H9 (cell line): ENCODE measurements at regions not wholly inside any gene's neighbourhood (a gene's known extent, or its start where the extent isn't known, plus 50 kb on each side); places are given as distances from the start of the nearest gene placed in this dataset.

Source experiments
- DNase-seq: peaks from one replicate; pipeline ENCODE4 v3.0.0-alpha.2; 2017
- H2AFZ ChIP-seq: one replicate; pipeline ENCODE4 v1.6.1; 2013; ENCODE audit warnings: mild to moderate bottlenecking, low read length, control low read depth, moderate library complexity
- H2AK5ac ChIP-seq: 2 replicates; pipeline ENCODE4 v1.6.1; 2013; ENCODE audit warnings: low read length, control low read depth, mixed read lengths; ENCODE audit not compliant: insufficient read length
- H2BK120ac ChIP-seq: one replicate; pipeline ENCODE4 v1.6.1; 2013; ENCODE audit warnings: low read depth, mild to moderate bottlenecking, low read length, control low read depth, inconsistent platforms; ENCODE audit not compliant: poor library complexity, severe bottlenecking
- H2BK12ac ChIP-seq: 2 replicates; pipeline ENCODE4 v1.6.1; 2013; ENCODE audit warnings: low read length, control low read depth, mixed read lengths, low read depth; ENCODE audit not compliant: insufficient read length
- H2BK15ac ChIP-seq: 2 replicates; pipeline ENCODE4 v1.6.1; 2013; ENCODE audit warnings: low read depth, low read length, control low read depth
- H2BK20ac ChIP-seq: one replicate; pipeline ENCODE4 v1.6.1; 2013; ENCODE audit warnings: low read depth, mild to moderate bottlenecking, low read length, control low read depth, inconsistent platforms; ENCODE audit not compliant: poor library complexity, severe bottlenecking
- H2BK5ac ChIP-seq: 2 replicates; pipeline ENCODE4 v1.6.1; 2013; ENCODE audit warnings: low read length, control low read depth, mixed read lengths; ENCODE audit not compliant: insufficient read length
- H3K14ac ChIP-seq: 2 replicates; pipeline ENCODE4 v1.6.1; 2013; ENCODE audit warnings: low read length, control low read depth; ENCODE audit not compliant: insufficient read depth
- H3K18ac ChIP-seq: 2 replicates; pipeline ENCODE4 v1.6.1; 2013; ENCODE audit warnings: low read depth, mild to moderate bottlenecking, mixed read lengths, low read length, control low read depth; ENCODE audit not compliant: insufficient read length
- H3K23ac ChIP-seq: 2 replicates; pipeline ENCODE4 v1.6.1; 2013; ENCODE audit warnings: low read length, control low read depth, mixed read lengths, low read depth; ENCODE audit not compliant: insufficient read length
- H3K23me2 ChIP-seq: 2 replicates; pipeline ENCODE4 v1.6.1; 2013; ENCODE audit warnings: low read depth, mild to moderate bottlenecking, mixed read lengths, low read length, control low read depth; ENCODE audit not compliant: insufficient read length, poor library complexity, severe bottlenecking
- H3K27ac ChIP-seq: 2 replicates; pipeline ENCODE4 v1.5.1; 2013; ENCODE audit warnings: low read length, control low read depth, mixed read lengths, low read depth; ENCODE audit not compliant: insufficient read length
- H3K27me3 ChIP-seq: 2 replicates; pipeline ENCODE4 v1.6.1; 2013; ENCODE audit warnings: low read length, control low read depth, inconsistent platforms; ENCODE audit not compliant: insufficient read depth
- H3K4ac ChIP-seq: 2 replicates; pipeline ENCODE4 v1.6.1; 2013; ENCODE audit warnings: low read depth, mild to moderate bottlenecking, control low read depth, inconsistent platforms, low read length, moderate library complexity
- H3K4me1 ChIP-seq: 2 replicates; pipeline ENCODE4 v1.6.1; 2013; ENCODE audit warnings: low read length, control low read depth, inconsistent platforms; ENCODE audit not compliant: insufficient read depth
- H3K4me2 ChIP-seq: 2 replicates; pipeline ENCODE4 v1.6.1; 2013; ENCODE audit warnings: low read length, control low read depth, mixed read lengths; ENCODE audit not compliant: insufficient read length, insufficient read depth
- H3K56ac ChIP-seq: 2 replicates; pipeline ENCODE4 v1.6.1; 2013; ENCODE audit warnings: low read depth, mild to moderate bottlenecking, mixed read lengths, low read length, control low read depth; ENCODE audit not compliant: insufficient read length
- H3K79me1 ChIP-seq: 2 replicates; pipeline ENCODE4 v1.6.1; 2013; ENCODE audit warnings: low read depth, mild to moderate bottlenecking, moderate library complexity, low read length, control low read depth, inconsistent platforms; ENCODE audit not compliant: insufficient read depth, poor library complexity, severe bottlenecking
- H3K79me2 ChIP-seq: 2 replicates; pipeline ENCODE4 v1.6.1; 2013; ENCODE audit warnings: low read length, control low read depth, inconsistent platforms; ENCODE audit not compliant: insufficient read depth
- H3K9ac ChIP-seq: 2 replicates; pipeline ENCODE4 v1.6.1; 2013; ENCODE audit warnings: low read length, control low read depth, mixed read lengths; ENCODE audit not compliant: insufficient read length; ENCODE audit errors: extremely low read depth
- H3K9me3 ChIP-seq: one replicate; pipeline ENCODE4 v1.6.1; 2013; ENCODE audit warnings: low read depth, low read length, inconsistent platforms; ENCODE audit not compliant: control insufficient read depth
- H3T11ph ChIP-seq: one replicate; pipeline ENCODE4 v1.6.1; 2013; ENCODE audit warnings: mild to moderate bottlenecking, low read length, control low read depth, inconsistent platforms
- H4K20me1 ChIP-seq: one replicate; pipeline ENCODE4 v1.6.1; 2013; ENCODE audit not compliant: control insufficient read depth, insufficient read length, insufficient read depth
- H4K5ac ChIP-seq: 2 replicates; pipeline ENCODE4 v1.6.1; 2013; ENCODE audit warnings: low read depth, mild to moderate bottlenecking, mixed read lengths, low read length, control low read depth; ENCODE audit not compliant: insufficient read length
- H4K8ac ChIP-seq: replicated peaks from 2 replicates; pipeline ENCODE4 v1.6.1; 2013; ENCODE audit warnings: low read length, control low read depth, mixed read lengths, low read depth; ENCODE audit not compliant: insufficient read length
- H4K91ac ChIP-seq: 2 replicates; pipeline ENCODE4 v1.6.1; 2013; ENCODE audit warnings: low read depth, mild to moderate bottlenecking, moderate library complexity, mixed read lengths, low read length, control low read depth; ENCODE audit not compliant: insufficient read length
- H3K27ac Mint-ChIP-seq, 3 experiments: 2 replicates in 2 of 3; 3 replicates in 1 of 3; pipeline ENCODE4 v1.8.0; 2020 to 2021; ENCODE audit warnings: mixed read lengths in 3 of 3, mild to moderate bottlenecking in 1 of 3, moderate library complexity in 1 of 3
- H3K27me3 Mint-ChIP-seq: 2 replicates; pipeline ENCODE4 v1.8.0; 2021; ENCODE audit warnings: low read depth, mild to moderate bottlenecking, moderate library complexity, mixed read lengths
- H3K36me3 Mint-ChIP-seq, 3 experiments: 2 replicates in 2 of 3; 3 replicates in 1 of 3; pipeline ENCODE4 v1.8.0; 2020 to 2021; ENCODE audit warnings: low read depth in 3 of 3, mixed read lengths in 3 of 3; ENCODE audit not compliant: insufficient read depth in 1 of 3
- H3K4me1 Mint-ChIP-seq, 2 experiments: 2 replicates each; pipeline ENCODE4 v1.8.0; 2020; ENCODE audit warnings: mixed read lengths in 2 of 2
- H3K4me3 Mint-ChIP-seq, 2 experiments: 2 replicates in 1 of 2; 3 replicates in 1 of 2; pipeline ENCODE4 v1.8.0; 2020 to 2021; ENCODE audit warnings: mild to moderate bottlenecking in 2 of 2, mixed read lengths in 2 of 2, moderate library complexity in 1 of 2
- H3K9me3 Mint-ChIP-seq, 2 experiments: 2 replicates in 1 of 2; 3 replicates in 1 of 2; pipeline ENCODE4 v1.8.0; 2020; ENCODE audit warnings: mild to moderate bottlenecking in 2 of 2, mixed read lengths in 2 of 2, moderate library complexity in 1 of 2
- TF ChIP-seq, protein P1 (sequence below): fragments of 200-600 bp; sonication (generic); conservative IDR thresholded peaks from 3 replicates; pipeline ENCODE4 v1.8.0; 2021; ENCODE audit warnings: antibody characterized with exemption, mild to moderate bottlenecking

GRCh38 chr1:169009666-169010065 is 96.8 kb upstream of the ATP1B1 start:
- no peak overlapping the region for H2BK120ac ChIP-seq
- no peaks in the 10 kb centered on the region for H3K79me1 ChIP-seq
- H3K18ac ChIP-seq, result no peak overlapping the region
- H3K56ac ChIP-seq, result no peak overlapping the region
- H2AK5ac ChIP-seq, result no peak overlapping the region
- no peaks in the 10 kb centered on the region for H3K36me3 Mint-ChIP-seq
- H3K9me3 Mint-ChIP-seq, result no peaks in the 10 kb centered on the region
- TF ChIP-seq, protein P1, sequence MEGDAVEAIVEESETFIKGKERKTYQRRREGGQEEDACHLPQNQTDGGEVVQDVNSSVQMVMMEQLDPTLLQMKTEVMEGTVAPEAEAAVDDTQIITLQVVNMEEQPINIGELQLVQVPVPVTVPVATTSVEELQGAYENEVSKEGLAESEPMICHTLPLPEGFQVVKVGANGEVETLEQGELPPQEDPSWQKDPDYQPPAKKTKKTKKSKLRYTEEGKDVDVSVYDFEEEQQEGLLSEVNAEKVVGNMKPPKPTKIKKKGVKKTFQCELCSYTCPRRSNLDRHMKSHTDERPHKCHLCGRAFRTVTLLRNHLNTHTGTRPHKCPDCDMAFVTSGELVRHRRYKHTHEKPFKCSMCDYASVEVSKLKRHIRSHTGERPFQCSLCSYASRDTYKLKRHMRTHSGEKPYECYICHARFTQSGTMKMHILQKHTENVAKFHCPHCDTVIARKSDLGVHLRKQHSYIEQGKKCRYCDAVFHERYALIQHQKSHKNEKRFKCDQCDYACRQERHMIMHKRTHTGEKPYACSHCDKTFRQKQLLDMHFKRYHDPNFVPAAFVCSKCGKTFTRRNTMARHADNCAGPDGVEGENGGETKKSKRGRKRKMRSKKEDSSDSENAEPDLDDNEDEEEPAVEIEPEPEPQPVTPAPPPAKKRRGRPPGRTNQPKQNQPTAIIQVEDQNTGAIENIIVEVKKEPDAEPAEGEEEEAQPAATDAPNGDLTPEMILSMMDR, result no peak
- no peaks in the 10 kb centered on the region for H3K4me1 ChIP-seq
- no peak overlapping the region for H3K23ac ChIP-seq
- H4K20me1 ChIP-seq, result no peaks in the 10 kb centered on the region
- H3K9me3 ChIP-seq, result no peaks in the 10 kb centered on the region
- H3K9ac ChIP-seq, result no peak overlapping the region
- H2BK5ac ChIP-seq, result no peak overlapping the region
- no peaks in the 10 kb centered on the region for H3K27me3 ChIP-seq
- no peak overlapping the region for H3K27ac Mint-ChIP-seq
- H3K27ac ChIP-seq, result no peak overlapping the region
- H3K4me2 ChIP-seq, result no peak overlapping the region
- no peak overlapping the region for H2BK15ac ChIP-seq
- no peak overlapping the region for H3T11ph ChIP-seq
- no peak overlapping the region for H3K4ac ChIP-seq
- H3K23me2 ChIP-seq, result no peaks in the 10 kb centered on the region
- no peak overlapping the region for H2BK20ac ChIP-seq
- no peaks in the 10 kb centered on the region for H3K27me3 Mint-ChIP-seq
- H2AFZ ChIP-seq, result no peak overlapping the region
- H3K4me3 Mint-ChIP-seq, result no peak overlapping the region
- H3K79me2 ChIP-seq, result no peaks in the 10 kb centered on the region
- no peak for DNase-seq
- no peak overlapping the region for H4K8ac ChIP-seq
- H4K5ac ChIP-seq, result no peak overlapping the region
- no peak overlapping the region for H4K91ac ChIP-seq
- H3K14ac ChIP-seq, result no peak overlapping the region
- H2BK12ac ChIP-seq, result no peak overlapping the region
- no peaks in the 10 kb centered on the region for H3K4me1 Mint-ChIP-seq
